ENCODE measurements at regions not wholly inside any gene's neighbourhood (a gene's known extent, or its start where the extent isn't known, plus 50 kb on each side); places are given as distances from the start of the nearest gene placed in this dataset.

DNA sequence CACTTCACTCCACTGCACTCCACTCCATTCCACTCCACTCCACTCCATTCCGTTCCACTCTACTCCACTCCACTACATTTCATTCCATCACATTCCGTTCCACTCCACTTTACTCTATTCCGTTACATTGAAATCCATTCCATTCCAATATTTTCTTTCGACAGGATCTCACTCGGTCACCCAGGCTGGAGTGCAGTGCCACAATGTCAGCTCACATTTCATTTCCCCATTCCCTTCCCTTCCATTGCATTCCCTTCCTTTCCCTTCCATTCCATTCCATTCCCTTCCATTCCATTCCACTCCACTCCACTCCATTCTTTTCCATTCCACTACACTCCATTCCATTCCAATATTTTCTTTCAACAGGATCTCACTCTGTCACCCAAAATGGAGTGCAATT is 1407.6 kb upstream of the USP9Y start:
- DNase-seq (ENCODE audit: low spot score) = no peak

GRCh38 chrY:11334151-11334550 is 1366.9 kb upstream of the USP9Y start:
- peak; percentile 66 for DNase-seq (ENCODE audit: low spot score)
